Epithelial cell of proximal tubule (primary cell): ENCODE measurements at regions not wholly inside any gene's neighbourhood (a gene's known extent, or its start where the extent isn't known, plus 50 kb on each side); places are given as distances from the start of the nearest gene placed in this dataset.

Source experiments
- DNase-seq: peaks from one replicate; pipeline ENCODE4 v3.0.0-alpha.2; 2011; ENCODE audit warnings: low read depth
- H3K4me3 ChIP-seq: 2 replicates; pipeline ENCODE4 v1.5.1; 2011; ENCODE audit warnings: low read depth, mild to moderate bottlenecking, low read length
- TF ChIP-seq, protein P1 (sequence below): conservative IDR thresholded peaks from 2 replicates; pipeline ENCODE4 v1.5.1; 2012; ENCODE audit warnings: low read depth, mild to moderate bottlenecking, low read length

DNA sequence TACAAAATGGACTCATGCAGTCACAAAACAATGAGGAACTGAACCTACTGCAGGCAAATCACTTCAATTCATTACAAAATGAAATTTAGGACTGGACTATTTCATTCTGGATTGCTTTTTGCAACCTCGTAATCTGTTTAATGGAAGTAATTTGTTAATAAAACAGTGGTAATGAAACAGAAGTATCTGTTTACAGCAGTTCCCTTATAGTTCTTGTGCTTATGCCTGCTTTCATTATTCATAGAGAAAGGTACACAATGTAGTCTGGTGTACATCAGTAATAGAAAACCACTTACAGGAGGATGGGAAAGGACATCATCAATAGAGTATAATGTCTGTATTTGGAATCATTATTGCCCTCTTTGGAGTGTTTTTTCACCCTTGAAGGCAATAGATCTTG, 389.2 kb upstream of the NUDT12 start:
- TF ChIP-seq, protein P1, sequence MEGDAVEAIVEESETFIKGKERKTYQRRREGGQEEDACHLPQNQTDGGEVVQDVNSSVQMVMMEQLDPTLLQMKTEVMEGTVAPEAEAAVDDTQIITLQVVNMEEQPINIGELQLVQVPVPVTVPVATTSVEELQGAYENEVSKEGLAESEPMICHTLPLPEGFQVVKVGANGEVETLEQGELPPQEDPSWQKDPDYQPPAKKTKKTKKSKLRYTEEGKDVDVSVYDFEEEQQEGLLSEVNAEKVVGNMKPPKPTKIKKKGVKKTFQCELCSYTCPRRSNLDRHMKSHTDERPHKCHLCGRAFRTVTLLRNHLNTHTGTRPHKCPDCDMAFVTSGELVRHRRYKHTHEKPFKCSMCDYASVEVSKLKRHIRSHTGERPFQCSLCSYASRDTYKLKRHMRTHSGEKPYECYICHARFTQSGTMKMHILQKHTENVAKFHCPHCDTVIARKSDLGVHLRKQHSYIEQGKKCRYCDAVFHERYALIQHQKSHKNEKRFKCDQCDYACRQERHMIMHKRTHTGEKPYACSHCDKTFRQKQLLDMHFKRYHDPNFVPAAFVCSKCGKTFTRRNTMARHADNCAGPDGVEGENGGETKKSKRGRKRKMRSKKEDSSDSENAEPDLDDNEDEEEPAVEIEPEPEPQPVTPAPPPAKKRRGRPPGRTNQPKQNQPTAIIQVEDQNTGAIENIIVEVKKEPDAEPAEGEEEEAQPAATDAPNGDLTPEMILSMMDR = no peak
- no peak for DNase-seq
- no peak overlapping the region for H3K4me3 ChIP-seq

DNA sequence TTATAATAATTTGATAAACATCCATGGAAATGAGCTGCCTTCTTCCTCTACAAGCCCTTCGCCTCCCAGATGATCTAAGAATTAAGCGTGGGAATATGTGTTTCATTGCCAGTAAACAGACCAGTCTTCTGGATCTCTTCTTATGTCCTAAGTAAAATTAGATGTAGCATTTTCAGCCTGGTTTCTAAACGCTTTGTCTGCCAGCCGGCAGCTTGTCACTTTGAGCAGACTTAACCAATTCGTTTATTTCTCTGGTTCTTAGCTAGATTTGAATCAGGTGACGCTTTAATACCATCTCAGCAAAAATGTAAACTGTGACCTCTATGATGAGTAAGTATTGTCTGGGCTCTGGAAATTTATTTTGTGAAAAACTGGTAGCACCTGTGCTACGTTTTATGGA, 380.6 kb upstream of the NUDT12 start:
- no peak for DNase-seq
- no peak overlapping the region for H3K4me3 ChIP-seq
- TF ChIP-seq, protein P1 = no peak

DNA sequence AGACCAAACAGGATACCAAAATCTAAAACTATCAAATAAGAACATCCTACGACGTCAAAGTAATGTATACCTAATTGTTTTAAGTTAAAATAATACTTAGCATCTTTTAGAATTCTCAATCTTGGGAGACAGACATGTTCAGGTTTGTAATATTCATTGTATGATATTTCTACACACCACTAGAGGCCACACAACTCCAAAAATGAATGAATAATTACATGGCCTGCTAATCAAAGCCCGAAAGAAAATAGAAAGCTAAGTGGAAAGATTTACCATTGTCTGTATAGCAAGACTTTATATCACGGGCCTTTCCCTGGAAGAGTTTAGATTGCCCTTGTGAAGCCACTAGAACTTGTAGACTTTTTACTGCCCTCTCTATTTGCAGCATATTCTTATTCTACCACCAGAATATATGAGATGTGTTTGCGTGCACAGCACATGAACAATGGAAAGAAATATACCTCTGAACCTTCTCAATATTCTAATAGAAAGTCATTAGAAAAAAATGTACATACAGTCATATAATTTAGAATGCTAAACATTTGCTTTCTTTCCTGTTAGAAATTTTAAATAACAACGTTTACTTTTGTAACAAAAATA, 380.1 kb upstream of the NUDT12 start:
- DNase-seq = no peak
- TF ChIP-seq, protein P1 = peak; percentile 7
- no peak overlapping the region for H3K4me3 ChIP-seq

DNA sequence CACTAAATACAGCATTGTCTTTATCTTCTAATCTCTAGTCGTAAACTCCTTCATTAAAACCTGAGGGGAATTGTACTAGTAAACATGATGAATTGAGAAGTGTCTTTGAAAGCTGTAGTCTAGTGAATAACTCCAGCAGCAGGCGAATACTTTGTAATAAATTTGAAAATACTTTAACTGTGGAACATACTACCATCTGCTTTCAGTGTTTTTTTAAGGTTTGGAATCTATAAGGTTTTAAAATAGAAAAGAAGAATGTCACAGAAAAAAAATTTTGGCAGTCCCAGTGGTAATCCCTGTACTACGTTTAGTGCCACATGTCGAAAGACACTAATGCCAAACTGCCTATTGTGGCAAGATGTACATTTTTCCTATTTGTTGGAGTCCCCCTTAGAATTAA, 379.0 kb upstream of the NUDT12 start:
- no peak overlapping the region for H3K4me3 ChIP-seq
- no peak for DNase-seq
- TF ChIP-seq, protein P1 = no peak

DNA sequence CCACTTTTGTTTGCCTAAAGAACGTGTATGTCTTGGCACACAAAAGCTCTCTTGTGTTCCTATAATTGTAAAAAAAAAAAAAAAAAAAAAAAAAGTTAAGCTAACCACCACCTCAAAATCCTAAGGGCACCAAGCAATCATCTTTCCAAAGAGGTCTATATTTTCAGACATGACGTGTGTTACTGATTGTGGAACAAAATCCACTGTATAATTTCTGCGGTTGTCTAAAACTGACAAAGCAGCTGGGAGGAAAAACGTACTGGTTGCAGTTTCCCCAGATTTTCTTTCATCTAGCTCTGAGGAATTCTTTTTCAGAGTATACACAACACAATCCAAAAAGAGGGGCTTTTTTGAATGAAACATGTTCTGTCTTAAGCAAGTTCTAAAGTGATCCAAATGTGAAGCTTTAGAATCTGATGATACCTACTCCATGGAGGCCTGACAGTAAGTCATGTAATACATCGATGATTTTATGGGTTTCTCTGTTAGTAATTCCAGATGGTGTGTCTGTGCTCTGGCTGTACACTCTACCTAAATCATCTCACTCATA, 375.6 kb upstream of the NUDT12 start:
- H3K4me3 ChIP-seq = no peak overlapping the region
- DNase-seq = no peak
- TF ChIP-seq, protein P1 = no peak

DNA sequence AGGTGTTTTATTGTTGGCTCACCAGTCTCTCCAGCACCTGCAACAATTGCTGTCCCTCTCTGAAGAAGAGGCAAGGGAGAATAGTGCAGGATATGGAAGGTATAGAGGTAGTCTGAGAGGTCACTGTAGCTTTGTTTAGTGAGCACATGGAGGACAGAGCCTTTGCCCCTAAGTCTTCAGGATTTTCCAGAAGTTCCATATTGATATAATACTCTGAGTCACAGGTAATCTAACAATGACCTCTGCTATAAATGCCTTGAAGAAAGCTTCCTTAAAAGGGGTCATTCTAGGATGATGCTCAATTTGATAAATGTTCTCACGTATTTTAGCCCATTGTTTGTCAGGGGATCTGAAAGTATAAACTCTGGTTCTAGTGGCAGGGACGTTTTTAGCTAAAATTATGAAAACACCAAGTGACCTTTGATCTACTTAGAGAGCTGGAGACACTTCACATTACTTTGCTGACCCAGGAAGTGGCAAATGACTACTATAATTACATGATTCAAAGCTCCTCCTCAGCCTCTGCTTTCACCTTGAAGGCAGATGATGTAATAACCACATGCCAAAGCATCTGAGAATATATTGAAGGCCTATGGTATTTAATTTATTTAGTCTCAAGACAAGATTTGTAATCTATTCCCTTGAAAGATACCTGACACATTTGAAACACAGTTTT, 366.9 kb upstream of the NUDT12 start:
- no peak for DNase-seq
- TF ChIP-seq, protein P1 = no peak

More for the DNA sequence above, 366.9 kb upstream of the NUDT12 start:
- H3K4me3 ChIP-seq = no peak overlapping the region
